ENCODE measurements at regions not wholly inside any gene's neighbourhood (a gene's known extent, or its start where the extent isn't known, plus 50 kb on each side); places are given as distances from the start of the nearest gene placed in this dataset.
"Not testable (repeated sequence)": the region's sequence is repeated elsewhere in the genome, so short reads cannot be mapped to it uniquely, and the experiment has no call there.

DNA sequence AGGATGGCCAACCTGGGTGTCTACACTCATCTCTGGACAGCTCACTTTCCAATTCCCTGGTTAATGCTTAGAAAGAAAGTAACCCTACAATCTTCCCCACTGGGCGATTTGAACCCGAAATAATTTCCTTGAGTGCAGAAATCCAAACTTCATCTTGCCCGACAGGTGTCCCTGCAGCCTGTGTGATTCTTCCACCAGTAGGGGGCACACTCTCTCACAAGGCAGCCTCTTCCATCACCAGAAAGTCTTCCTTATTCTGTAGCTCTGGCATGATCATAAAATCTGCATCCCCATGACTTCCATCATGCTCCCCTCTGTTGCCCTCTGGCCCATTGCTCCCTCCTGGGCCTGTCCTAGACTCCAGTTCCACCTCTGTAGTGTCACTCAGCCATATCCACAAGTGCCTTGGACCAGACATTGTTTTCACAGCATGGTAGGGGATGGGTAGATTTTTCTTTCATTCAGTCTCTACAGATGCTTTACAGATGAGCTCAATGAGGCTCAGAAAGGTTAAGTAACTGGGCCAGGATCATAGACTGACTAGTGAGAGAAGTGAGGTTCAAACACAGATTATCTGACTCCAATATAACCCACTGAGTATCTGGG, 170.4 kb upstream of the SPTLC3 start:
- no peaks in the 10 kb centered on the region for H3K4me1 ChIP-seq
- Mint-ChIP-seq H3K27me3 (ENCODE audit: insufficient read depth, low read depth) (peaks cover 3% of the 10 kb centered on the region), H3K4me1 (no peaks in the 10 kb centered on the region), H3K27ac (no peak overlapping the region), H3K9me3 (no peaks in the 10 kb centered on the region), H3K36me3 (no peaks in the 10 kb centered on the region), H3K4me3 (no peak overlapping the region)
- H3K27me3 ChIP-seq, result no peaks in the 10 kb centered on the region
- no peak overlapping the region for H3K4me2 ChIP-seq
- no peaks in the 10 kb centered on the region for H4K20me1 ChIP-seq (ENCODE audit: low read depth)
- H3K9me3 ChIP-seq (ENCODE audit: low read depth), result no peaks in the 10 kb centered on the region
- no peak overlapping the region for H2AFZ ChIP-seq (replicated peaks)
- H3K4me3 ChIP-seq, result no peak overlapping the region
- no peak for TF ChIP-seq EZH2 (IDR thresholded peaks at IDR 0.05)
- TF ChIP-seq, protein P1, sequence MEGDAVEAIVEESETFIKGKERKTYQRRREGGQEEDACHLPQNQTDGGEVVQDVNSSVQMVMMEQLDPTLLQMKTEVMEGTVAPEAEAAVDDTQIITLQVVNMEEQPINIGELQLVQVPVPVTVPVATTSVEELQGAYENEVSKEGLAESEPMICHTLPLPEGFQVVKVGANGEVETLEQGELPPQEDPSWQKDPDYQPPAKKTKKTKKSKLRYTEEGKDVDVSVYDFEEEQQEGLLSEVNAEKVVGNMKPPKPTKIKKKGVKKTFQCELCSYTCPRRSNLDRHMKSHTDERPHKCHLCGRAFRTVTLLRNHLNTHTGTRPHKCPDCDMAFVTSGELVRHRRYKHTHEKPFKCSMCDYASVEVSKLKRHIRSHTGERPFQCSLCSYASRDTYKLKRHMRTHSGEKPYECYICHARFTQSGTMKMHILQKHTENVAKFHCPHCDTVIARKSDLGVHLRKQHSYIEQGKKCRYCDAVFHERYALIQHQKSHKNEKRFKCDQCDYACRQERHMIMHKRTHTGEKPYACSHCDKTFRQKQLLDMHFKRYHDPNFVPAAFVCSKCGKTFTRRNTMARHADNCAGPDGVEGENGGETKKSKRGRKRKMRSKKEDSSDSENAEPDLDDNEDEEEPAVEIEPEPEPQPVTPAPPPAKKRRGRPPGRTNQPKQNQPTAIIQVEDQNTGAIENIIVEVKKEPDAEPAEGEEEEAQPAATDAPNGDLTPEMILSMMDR (IDR thresholded peaks at IDR 0.05), result peak; percentile 64
- DNase-seq (ENCODE audit: low spot score), result peak; percentile 35
- no peak overlapping the region for H3K27ac ChIP-seq
- H3K9ac ChIP-seq, result no peak overlapping the region
- H3K36me3 ChIP-seq, result no peaks in the 10 kb centered on the region
- H3F3A ChIP-seq (ENCODE audit: low read depth), result no peaks in the 10 kb centered on the region
- no peaks in the 10 kb centered on the region for H3K79me2 ChIP-seq (ENCODE audit: low read depth)

DNA sequence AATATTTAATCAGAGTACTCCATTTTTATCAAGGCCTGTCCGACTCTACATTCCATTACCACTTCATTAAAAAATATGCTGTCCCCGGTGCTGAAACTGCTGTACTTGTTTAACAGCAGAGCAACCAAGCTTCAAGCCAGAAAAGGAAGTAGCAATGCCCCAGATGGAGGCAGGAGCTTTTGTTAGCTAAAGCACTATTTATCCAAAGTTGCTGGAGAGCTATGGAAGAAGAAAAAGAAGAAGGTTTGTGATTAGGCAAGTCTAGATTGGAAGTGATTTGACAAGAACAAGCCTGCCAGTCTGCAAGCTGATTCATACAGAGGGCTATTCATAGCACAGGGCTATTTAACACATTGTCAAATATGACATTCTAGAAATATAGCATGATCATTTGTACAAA, 160.9 kb upstream of the SPTLC3 start:
- Histone ChIP-seq H3K36me3 (no peaks in the 10 kb centered on the region), H3K79me2 (ENCODE audit: low read depth) (no peaks in the 10 kb centered on the region), H3K27ac (no peak overlapping the region), H4K20me1 (ENCODE audit: low read depth) (no peaks in the 10 kb centered on the region), H3K9ac (no peak overlapping the region), H3K4me1 (no peaks in the 10 kb centered on the region), H3K4me2 (no peak overlapping the region), H2AFZ (replicated peaks) (no peak overlapping the region), H3K9me3 (ENCODE audit: low read depth) (no peaks in the 10 kb centered on the region), H3K27me3 (no peaks in the 10 kb centered on the region), H3K4me3 (no peak overlapping the region), H3F3A (ENCODE audit: low read depth) (no peaks in the 10 kb centered on the region)
- peak; percentile 21 for DNase-seq (ENCODE audit: low spot score)
- H3K4me1 Mint-ChIP-seq, result peaks cover 3% of the 10 kb centered on the region
- H3K27me3 Mint-ChIP-seq (ENCODE audit: insufficient read depth, low read depth), result no peaks in the 10 kb centered on the region
- H3K9me3 Mint-ChIP-seq, result no peaks in the 10 kb centered on the region
- no peak overlapping the region for H3K27ac Mint-ChIP-seq
- H3K36me3 Mint-ChIP-seq, result no peaks in the 10 kb centered on the region
- H3K4me3 Mint-ChIP-seq, result no peak overlapping the region
- no peak for TF ChIP-seq EZH2 (IDR thresholded peaks at IDR 0.05)
- TF ChIP-seq EZH2phosphoT487 (IDR thresholded peaks at IDR 0.05), result no peak
- TF ChIP-seq, protein P1 (IDR thresholded peaks at IDR 0.05), result no peak

DNA sequence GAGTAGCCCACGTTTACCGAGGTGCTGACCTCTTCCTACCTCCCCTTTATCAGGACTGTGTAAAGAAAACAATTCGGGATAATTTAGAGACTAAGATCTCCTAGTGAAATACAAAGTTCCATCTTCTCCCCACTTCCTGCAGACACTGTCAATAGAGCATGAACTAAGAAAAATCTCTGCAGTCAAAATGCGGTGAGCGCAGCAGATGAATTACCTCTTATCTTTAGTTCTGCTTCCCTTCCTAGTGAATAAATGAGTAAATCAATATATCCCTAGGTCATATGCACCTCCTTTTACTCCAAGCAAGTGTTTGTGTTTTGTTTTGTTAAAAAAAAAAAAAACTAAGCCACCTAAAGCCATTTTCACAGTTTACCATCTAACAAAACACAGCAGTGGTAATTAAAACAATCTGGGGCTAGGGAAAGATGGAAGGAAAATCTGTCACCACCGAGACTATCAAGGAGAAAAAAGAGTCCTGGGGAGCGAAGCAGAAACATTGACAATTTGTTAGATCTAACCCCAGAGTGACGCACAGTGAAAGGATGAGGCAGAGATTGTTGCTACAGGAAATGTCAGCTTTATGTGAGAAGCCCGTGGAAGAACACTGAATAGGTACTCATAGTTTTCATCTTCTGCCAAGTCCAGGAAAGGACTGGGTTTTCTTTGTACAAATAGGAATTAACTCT, 159.4 kb upstream of the SPTLC3 start:
- Histone ChIP-seq H3K4me2 (no peak overlapping the region), H3K9ac (no peak overlapping the region), H3K4me1 (no peaks in the 10 kb centered on the region), H3K4me3 (no peak overlapping the region), H4K20me1 (ENCODE audit: low read depth) (no peaks in the 10 kb centered on the region), H2AFZ (replicated peaks) (no peak overlapping the region), H3K27ac (no peak overlapping the region), H3K36me3 (no peaks in the 10 kb centered on the region), H3K27me3 (no peaks in the 10 kb centered on the region), H3K9me3 (ENCODE audit: low read depth) (no peaks in the 10 kb centered on the region), H3F3A (ENCODE audit: low read depth) (no peaks in the 10 kb centered on the region), H3K79me2 (ENCODE audit: low read depth) (no peaks in the 10 kb centered on the region)
- H3K27me3 Mint-ChIP-seq (ENCODE audit: insufficient read depth, low read depth), result no peaks in the 10 kb centered on the region
- H3K36me3 Mint-ChIP-seq, result no peaks in the 10 kb centered on the region
- TF ChIP-seq EZH2 (IDR thresholded peaks at IDR 0.05), result no peak
- TF ChIP-seq, protein P1 (IDR thresholded peaks at IDR 0.05), result no peak
- TF ChIP-seq EZH2phosphoT487 (IDR thresholded peaks at IDR 0.05), result no peak
- no peaks in the 10 kb centered on the region for H3K9me3 Mint-ChIP-seq
- peaks cover 3% of the 10 kb centered on the region for H3K4me1 Mint-ChIP-seq
- H3K27ac Mint-ChIP-seq, result no peak overlapping the region
- DNase-seq (ENCODE audit: low spot score), result no peak
- H3K4me3 Mint-ChIP-seq, result no peak overlapping the region

- not testable (repeated sequence) for H3K36me3 ChIP-seq; H3K9me3 Mint-ChIP-seq; H3K27ac ChIP-seq; DNase-seq (ENCODE audit: low spot score); H3K27me3 Mint-ChIP-seq (ENCODE audit: insufficient read depth, low read depth); H3K27me3 ChIP-seq; H3K79me2 ChIP-seq (ENCODE audit: low read depth); H4K20me1 ChIP-seq (ENCODE audit: low read depth); H3K4me2 ChIP-seq; H3K27ac Mint-ChIP-seq; H3K4me3 Mint-ChIP-seq; H2AFZ ChIP-seq (replicated peaks); H3F3A ChIP-seq (ENCODE audit: low read depth); H3K36me3 Mint-ChIP-seq; H3K4me1 Mint-ChIP-seq; H3K4me3 ChIP-seq; H3K9me3 ChIP-seq (ENCODE audit: low read depth); H3K4me1 ChIP-seq; H3K9ac ChIP-seq
Observed at GRCh38 chr20:12857643-12858042, 151.1 kb upstream of the SPTLC3 start.
